Left renal pelvis (tissue), 4 donors: ENCODE measurements at regions not wholly inside any gene's neighbourhood (a gene's known extent, or its start where the extent isn't known, plus 50 kb on each side); places are given as distances from the start of the nearest gene placed in this dataset.

Experiments used
- DNase-seq, 4 donors: peaks; one replicate each; pipeline ENCODE4 v3.0.0-alpha.2; 2013; ENCODE audit warnings: low read depth in 4 of 4, low spot score in 3 of 4

- no peak for DNase-seq
Observed at GRCh38 chr5:125833398-125833797, 589.8 kb upstream of the GRAMD2B start.

- DNase-seq = no peak
Observed at GRCh38 chr5:125834438-125835115, 588.6 kb upstream of the GRAMD2B start.

- peak; percentile 33 to 49 (median 40) for DNase-seq
Observed at GRCh38 chr5:125835293-125836172, 587.7 kb upstream of the GRAMD2B start.

GRCh38 chr5:125836256-125836655, 587.0 kb upstream of the GRAMD2B start:
- no peak for DNase-seq

DNA sequence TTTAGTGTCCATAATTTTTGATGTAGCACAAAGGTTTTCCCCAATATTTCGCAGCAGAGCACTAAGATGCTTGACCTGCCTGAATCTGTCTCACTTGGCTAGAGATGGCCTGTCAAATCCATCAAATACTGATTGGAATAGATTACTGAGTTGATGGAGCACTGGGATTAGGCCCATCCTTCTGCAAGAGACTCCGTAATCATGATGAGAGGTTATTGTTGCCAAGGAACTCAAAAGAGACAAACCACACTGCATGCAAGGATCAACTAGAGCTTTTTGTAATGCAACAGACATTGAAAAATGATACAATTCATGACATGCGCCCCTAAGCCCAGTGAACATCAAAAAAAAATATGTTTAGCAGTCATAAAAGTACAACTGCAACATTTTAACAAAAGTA, 585.3 kb upstream of the GRAMD2B start:
- DNase-seq = no peak

- DNase-seq = no peak
Observed at GRCh38 chr5:125847561-125847960, 575.6 kb upstream of the GRAMD2B start.

DNA sequence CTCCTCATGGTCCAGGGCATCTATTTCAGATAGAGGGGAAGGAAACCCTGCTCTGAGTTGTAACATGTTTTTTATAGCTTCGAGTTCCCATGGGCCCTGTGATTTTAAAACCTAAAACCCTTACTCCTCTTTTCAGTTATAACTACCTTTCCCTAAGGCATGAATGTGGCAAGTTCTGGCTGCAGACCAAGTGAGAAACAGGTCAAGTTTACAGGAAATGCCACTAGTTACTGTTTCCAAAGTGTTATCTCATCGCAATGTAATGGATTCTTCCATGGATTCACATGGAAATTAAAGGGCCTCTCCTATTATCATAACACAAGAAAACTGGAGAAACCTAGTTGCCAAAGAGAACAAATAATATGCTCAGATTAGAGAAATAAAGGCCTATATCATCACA, 574.5 kb upstream of the GRAMD2B start:
- no peak for DNase-seq

DNA sequence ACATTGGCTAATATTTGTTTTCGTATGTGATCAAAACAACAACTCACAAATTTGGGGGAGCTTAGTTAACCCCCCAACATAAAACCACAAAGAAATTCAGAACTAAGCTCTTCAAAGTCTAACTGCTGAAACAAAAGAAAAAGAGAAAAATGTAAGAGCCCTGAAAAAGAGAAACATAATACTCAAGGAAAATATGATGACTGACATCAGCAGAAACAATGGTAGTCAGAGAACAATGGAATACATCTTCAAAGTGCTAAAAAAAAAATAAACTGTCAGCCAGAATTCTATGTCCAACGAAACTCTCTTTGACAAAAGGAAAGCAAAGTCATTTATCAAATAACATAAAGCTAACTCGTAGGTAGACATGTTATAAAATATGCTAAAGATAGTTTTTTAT, 566.3 kb upstream of the GRAMD2B start:
- no peak for DNase-seq

DNA sequence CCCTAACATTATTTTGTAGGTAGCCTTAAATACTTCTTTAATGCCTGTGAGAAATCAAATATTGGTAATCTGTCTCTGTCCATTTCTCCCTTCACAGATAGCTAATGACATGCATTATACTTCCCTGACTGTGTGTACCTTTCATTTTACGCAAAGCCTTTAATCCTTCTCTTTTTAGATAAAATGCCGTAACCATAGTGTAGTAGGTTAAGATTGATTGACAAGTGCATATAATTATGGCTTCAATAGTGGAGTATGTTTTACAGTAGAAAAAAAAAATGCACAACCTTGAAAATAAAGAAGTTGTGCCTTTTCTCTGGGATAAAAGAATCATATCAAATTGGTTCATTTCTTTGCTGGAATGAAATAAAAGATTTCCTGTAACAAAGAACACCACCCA, 559.6 kb upstream of the GRAMD2B start:
- DNase-seq = no peak

GRCh38 chr5:125865166-125865815, 557.9 kb upstream of the GRAMD2B start:
- no peak for DNase-seq

GRCh38 chr5:125868036-125868435, 555.2 kb upstream of the GRAMD2B start:
- no peak for DNase-seq

DNA sequence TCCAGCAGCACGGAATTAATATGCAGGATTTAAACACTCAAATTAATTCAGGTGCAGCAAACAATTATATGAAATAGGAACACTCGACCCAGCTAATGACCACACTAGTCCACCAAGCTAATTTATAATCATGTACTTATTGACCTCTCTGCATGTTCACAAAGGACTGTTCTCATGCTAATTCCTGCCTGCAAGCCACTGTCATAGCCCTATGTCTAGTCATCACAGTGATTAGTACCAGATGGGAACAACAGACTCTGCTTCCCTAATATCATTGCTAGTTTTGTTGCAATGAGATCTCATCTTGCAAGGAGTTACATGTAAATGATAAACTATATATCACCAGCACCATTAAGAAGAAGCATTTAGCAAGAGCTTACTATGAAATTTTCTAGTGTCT, 553.0 kb upstream of the GRAMD2B start:
- DNase-seq = no peak

- no peak for DNase-seq
Observed at GRCh38 chr5:125874057-125874456, 549.2 kb upstream of the GRAMD2B start.

- no peak for DNase-seq
Observed at GRCh38 chr5:125874717-125875116, 548.5 kb upstream of the GRAMD2B start.

DNA sequence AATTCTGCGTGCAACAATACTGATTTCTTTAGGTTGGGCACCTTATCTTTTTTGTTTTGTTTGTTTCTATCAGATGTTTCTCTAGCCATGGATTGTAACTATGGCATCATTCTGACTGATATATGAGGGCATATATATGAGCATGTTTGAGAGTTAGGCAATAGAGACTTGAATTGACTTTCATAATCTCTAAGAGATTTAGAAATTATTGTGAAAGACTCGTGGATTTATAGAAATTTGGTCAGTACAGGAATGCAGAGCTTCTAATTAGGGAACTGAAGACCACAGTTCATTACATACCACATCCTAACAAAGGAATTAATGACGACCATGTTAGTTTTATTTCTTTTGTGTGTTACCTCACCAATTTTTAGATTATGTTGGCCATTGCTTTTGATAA, 546.0 kb upstream of the GRAMD2B start:
- DNase-seq = no peak

- no peak for DNase-seq
Observed at GRCh38 chr5:125882061-125882460, 541.1 kb upstream of the GRAMD2B start.

DNA sequence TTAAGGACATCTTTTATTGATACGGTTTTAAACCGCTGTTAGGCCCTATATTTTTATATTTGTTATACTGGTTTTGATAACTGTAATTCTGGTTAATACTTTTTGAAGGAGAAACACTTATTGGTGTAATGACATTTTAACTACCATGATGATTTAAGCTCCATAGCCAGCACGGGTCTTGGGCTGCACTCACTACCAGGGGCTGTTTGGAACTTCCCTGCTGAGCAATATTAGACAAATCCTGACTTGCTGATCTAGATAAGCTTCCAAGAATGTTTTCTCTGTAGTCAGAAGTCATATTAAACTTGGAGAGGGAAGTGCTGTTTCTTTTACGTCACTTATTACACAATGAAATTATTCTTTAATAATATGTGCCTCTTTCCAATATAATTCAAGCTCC, 540.0 kb upstream of the GRAMD2B start:
- DNase-seq = no peak

GRCh38 chr5:125888358-125888757, 534.9 kb upstream of the GRAMD2B start:
- DNase-seq = no peak

DNA sequence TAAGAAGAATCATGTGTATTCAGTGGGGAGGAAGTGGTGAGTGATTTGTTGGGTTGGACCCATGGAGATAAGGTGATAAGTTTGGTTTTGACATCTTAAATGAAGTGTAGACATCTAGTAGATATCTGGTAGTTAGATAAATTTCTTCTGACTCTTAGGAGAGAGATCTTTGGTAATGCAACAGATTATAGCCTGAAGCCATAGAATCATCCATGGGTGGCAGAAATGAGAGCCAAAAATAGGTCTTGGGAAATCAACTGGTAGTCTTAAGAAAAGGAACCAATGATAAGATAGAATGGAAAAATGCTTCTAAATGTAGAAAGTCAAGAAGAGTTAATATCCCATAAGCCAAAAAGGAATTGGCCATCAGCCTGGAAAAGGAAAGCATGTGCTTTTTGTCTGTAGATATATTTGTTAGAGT, 532.7 kb upstream of the GRAMD2B start:
- DNase-seq = no peak

DNA sequence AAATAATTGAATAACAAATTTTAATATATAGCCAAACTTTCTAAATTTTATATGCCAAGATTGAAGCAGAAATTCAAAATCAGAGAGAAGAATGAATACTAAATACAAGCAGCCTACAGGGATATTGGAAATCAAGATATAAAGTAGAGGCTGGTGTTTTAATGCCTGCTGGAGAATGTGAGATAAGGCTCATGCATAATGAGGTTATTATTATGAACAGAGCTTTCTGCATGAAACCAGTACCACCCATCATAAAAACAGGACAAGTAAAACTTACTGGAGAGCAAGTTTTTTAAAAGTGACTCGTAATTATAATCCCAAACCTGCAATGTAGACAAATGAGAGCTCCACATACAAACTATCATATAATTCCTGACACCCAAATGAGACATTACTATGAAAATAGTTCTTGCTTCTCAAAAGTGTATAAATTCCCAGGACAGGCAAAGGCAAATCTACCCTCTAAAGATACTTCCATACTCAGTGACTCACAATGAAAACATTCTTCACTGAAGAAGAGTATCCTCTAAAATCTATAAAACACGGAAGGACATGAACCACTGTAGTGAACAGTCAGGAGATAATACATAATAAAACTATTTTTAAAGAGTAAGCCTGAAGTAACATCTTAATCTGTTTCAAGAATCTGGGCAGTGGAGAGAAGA, 532.0 kb upstream of the GRAMD2B start:
- DNase-seq = no peak

GRCh38 chr5:125894383-125894782, 528.8 kb upstream of the GRAMD2B start:
- no peak for DNase-seq
